Amniotic epithelial cell (primary cell): ENCODE measurements at regions not wholly inside any gene's neighbourhood (a gene's known extent, or its start where the extent isn't known, plus 50 kb on each side); places are given as distances from the start of the nearest gene placed in this dataset.
A peak's percentile ranks its signal among the peaks of the same experiment; 100 is the strongest.

Experiments used
- DNase-seq: peaks from one replicate; pipeline ENCODE4 v3.0.0-alpha.2; 2010; ENCODE audit warnings: low read depth

- DNase-seq, result no peak
Measured at GRCh38 chr2:103103678-103104077, 341.8 kb downstream of the TMEM182 start.

- no peak for DNase-seq
Measured at GRCh38 chr2:103119352-103119751, 357.5 kb downstream of the TMEM182 start.

- DNase-seq, result no peak
Measured at GRCh38 chr2:103121106-103121505, 359.3 kb downstream of the TMEM182 start.

DNA sequence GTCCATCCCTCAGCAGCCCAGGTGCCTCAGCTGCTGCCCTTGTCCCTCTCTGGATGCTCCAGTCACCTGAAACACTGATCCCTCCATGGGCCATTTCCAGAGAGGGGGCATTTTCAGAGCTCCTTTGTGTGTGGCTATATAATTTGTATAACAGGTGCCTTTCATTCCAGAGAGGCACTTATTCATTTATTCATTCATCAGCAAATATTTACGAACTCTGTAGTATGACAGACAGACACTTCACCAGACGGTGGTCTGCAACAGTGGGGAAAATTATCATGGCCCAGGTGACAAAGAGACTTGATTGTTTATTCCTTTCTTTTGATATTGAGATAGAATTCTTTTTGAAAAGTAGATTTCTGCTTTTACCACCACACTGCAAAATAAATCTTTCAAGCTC, 361.7 kb downstream of the TMEM182 start:
- no peak for DNase-seq

DNA sequence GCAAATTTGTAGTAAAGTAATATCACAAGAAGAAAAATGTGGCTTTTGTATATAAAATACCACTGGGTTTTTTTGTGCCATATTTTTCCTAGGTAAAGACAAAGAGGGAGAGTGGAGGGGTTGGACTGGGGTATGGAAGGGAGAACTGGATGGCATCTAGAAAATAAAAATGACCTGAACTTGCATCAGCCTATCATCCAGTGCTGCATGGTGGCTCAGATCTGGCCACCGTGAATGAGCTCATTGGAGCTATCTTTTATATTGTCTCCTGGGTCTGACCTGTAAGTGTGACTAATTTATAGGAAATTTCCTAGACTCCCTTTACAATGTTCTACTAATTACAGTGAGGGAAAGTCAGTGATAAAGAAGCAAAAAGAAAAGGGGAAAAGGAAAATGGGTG, 369.0 kb downstream of the TMEM182 start:
- no peak for DNase-seq

DNA sequence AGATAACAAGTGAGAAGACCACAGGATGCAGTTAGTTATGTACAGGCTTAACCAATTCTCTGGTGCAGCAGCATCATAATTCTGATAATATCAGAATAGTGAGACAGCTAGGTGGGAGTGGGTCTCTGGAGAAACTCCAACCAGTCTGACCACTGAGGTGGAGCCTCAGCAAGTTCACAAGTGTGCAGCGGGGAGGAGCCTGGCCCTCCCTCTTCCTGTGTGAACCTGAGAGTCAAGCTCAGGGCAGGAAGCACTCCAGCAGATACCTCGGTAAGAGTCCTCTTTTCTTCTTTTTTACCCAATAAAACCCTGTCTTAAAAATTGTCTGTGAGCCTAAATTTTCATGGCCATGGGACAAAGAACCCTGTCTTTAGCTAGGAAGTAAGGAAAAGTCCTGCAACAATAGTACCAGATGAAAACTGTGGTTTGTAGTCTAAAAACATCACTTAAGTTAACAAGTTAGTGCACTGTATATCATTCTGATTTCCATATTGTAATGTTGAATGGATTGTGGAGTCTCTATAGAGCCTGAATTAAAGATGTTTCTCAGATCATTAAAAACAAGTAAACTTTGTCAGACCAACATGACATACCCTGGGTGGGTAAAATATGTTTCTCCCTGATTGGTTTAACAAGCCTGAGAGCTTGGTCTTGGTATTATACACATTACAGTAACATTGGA, 370.8 kb downstream of the TMEM182 start:
- no peak for DNase-seq

- no peak for DNase-seq
Measured at GRCh38 chr2:103135679-103136078, 373.8 kb downstream of the TMEM182 start.

GRCh38 chr2:103138123-103138901, 376.5 kb downstream of the TMEM182 start:
- no peak for DNase-seq

DNA sequence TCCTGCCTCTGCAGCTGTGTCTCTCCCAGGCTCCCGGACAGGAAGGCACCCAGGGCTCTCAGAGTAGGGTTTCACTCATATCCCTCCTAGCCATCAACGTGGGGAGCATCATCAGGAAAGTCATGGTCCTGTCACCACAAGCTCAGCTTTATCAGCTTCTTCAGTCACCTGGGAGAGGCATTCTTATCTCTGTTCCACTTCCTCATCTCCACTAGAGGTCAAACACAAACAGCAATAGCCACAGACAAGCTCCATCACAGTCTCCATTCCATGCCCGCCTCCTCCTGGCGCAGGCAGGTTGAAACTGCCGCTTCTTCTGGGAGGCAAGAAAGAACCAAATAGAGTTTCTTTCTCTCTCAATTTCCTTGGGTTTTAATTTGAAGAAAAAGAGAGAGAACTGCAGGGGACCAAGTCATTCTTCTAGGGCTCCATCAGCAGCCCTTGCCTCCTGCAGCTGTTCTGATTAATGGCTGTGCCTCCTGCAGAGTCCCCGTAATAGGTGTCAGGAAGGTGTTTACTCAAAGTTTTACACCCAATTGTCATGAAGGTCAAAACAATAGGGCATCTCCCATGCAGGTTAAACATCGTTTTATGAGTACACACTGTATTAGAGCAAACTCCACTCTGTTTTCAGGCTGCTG, 377.9 kb downstream of the TMEM182 start:
- DNase-seq, result no peak

- no peak for DNase-seq
Measured at GRCh38 chr2:103144837-103145236, 383.0 kb downstream of the TMEM182 start.

GRCh38 chr2:103145739-103146138, 383.9 kb downstream of the TMEM182 start:
- DNase-seq, result no peak

- no peak for DNase-seq
Measured at GRCh38 chr2:103151046-103151445, 389.2 kb downstream of the TMEM182 start.

DNA sequence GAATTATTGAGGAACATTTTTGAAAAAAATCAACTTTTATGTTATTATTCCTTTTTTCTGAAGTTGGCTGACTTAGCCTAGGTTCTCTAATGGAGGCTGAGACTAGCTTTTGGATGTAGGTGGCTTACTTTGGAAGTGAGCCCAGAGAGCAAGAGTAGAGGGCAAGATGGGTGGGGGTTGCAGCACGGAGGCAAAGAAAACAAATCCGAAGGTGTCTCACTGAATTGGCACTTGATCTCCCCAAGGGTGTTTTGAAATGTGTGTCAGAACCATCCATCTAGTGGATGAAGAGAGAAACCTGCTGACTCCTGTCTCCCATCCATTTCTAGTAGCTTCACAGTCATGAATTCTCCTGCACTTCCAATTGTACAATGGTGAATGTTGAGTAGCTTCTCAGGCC, 390.7 kb downstream of the TMEM182 start:
- no peak for DNase-seq

DNA sequence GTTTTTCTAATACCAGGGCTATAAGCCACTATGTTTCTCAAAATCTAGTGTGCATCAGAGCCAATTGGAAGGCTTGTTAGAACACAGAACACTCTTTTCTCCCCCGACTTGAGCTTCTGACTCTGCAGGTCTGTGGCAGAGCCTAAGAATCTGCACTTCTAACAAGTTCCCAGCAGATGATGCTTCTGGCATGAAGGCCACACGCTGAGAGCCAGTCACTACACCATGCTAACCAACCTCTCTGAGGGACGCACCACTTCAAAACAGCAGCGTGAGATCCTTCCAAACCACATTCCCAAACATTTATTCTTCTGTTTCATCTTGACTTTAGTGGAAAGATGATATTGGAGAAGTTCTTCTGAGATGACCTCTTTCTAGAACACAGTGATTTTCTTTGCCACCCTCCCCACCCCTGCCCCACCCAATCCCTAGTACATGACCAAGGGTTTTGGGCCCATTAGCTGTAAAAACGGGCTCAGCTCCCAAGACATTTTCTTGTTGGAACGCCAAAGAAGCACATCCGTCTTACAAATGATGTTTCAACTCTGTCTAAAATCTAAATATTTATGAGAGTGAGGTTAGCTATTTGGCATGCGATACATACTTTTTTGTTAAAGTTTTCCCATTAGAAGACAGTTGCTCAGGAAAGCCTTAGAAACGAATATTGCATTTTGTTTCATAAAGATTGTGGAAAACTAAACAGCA, 391.9 kb downstream of the TMEM182 start:
- no peak for DNase-seq

- no peak for DNase-seq
Measured at GRCh38 chr2:103155308-103155707, 393.5 kb downstream of the TMEM182 start.

DNA sequence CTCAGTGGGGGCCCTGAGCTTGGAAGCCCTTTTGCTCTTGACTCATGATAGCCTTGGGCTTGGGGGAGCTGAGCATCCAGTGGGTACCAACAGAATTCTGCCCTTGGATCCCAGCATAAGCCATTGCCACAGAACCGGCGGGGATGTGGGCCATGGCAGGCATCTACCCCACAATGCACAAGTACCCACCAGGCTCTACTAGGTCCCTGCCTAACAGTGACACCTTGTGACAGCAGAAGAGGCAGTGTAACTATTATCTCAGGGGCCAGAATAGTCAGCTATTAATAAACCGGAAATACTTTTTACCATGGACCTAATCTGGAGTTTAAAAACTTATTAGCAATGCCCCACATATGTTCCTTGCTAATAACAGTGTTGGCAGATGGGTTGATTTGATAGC, 397.2 kb downstream of the TMEM182 start:
- no peak for DNase-seq

- DNase-seq, result peak; percentile 12
Measured at GRCh38 chr2:103161456-103162289, 399.8 kb downstream of the TMEM182 start.

- no peak for DNase-seq
Measured at GRCh38 chr2:103164748-103165147, 402.9 kb downstream of the TMEM182 start.

- no peak for DNase-seq
Measured at GRCh38 chr2:103165836-103166235, 404.0 kb downstream of the TMEM182 start.

DNA sequence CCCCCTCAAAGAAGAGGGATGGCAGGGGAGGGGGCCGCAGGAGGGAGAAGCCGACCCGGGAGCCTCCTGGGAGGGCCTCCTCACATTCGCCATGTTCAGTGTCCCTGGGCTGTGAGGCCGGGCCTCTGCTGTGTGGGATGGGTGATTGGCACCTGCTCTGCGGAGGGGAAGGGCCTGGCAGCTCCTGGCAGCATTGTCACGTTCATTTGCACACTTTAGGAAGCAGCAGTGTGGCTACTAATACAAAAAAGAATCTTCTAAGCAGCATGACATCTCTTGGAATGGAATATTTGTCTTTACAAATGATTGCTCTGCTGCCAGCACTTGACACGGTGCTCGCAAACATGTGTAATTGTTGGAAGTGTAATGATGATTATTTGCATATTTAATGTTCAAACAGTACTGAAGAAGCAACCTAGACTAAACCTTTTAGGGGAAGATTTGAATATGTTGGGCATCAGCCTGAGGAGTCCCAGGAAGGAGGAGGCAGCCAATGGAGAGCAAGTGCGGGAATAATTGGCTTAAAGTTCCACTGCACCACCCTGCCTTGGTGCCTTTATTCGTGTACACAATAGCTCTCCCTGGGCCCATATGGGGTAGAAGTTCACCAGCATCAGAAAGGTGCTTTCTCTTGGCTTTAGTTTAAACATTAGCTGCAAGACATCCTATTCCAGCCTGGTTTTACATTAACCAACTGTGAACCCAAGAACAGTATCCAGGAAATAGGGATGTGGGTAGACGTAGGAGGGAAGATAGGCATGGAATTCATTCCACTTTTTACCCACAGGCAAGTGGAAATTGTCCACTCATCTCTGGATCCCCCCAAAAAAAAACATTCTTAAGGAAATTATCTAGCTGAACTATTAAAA, 404.9 kb downstream of the TMEM182 start:
- DNase-seq, result no peak

DNA sequence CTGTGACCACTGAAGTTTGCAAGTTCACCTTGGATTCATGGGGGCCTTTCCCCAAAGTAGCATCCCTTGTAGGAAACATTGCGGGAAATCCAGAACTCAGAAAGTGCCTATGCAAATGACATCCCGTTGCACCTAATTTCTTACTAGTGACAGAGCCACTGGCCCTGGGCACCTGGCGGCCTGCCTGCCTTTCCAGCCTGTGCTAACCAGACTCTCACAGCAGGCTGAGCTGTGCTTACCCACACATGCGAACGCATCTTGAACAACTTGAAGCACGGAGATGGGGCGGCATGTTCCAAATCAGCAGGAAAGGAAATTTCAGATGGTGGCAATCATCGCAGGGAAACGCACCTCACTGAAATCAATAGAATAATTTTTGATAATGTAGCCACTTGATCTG, 405.8 kb downstream of the TMEM182 start:
- DNase-seq, result no peak
